ENCODE measurements at regions not wholly inside any gene's neighbourhood (a gene's known extent, or its start where the extent isn't known, plus 50 kb on each side); places are given as distances from the start of the nearest gene placed in this dataset.

GRCh38 chr14:43166163-43166562, 1340.9 kb downstream of the FSCB start:
- no peak overlapping the region for H3K4me3 ChIP-seq (ENCODE audit: low read depth, low read length)
- no peak for TF ChIP-seq MYC (IDR thresholded peaks at IDR 0.05; ENCODE audit: low read depth, low read length)
- no peak for TF ChIP-seq CTCF (IDR thresholded peaks at IDR 0.05; ENCODE audit: low read depth, low read length)
- TF ChIP-seq POLR2A (IDR thresholded peaks at IDR 0.05; ENCODE audit: extremely low read depth, insufficient read length) = no peak
- TF ChIP-seq, protein P1, sequence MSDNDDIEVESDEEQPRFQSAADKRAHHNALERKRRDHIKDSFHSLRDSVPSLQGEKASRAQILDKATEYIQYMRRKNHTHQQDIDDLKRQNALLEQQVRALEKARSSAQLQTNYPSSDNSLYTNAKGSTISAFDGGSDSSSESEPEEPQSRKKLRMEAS (IDR thresholded peaks at IDR 0.05; ENCODE audit: low read depth, low read length) = no peak
- no peak for DNase-seq (ENCODE audit: low read depth)

GRCh38 chr14:43165651-43166050, 1341.4 kb downstream of the FSCB start:
- TF ChIP-seq MYC (IDR thresholded peaks at IDR 0.05; ENCODE audit: low read depth, low read length) (no peak), POLR2A (IDR thresholded peaks at IDR 0.05; ENCODE audit: extremely low read depth, insufficient read length) (no peak), CTCF (IDR thresholded peaks at IDR 0.05; ENCODE audit: low read depth, low read length) (no peak)
- TF ChIP-seq, protein P1 (IDR thresholded peaks at IDR 0.05; ENCODE audit: low read depth, low read length) = no peak
- no peak for DNase-seq (ENCODE audit: low read depth)
- H3K4me3 ChIP-seq (ENCODE audit: low read depth, low read length) = no peak overlapping the region

GRCh38 chr14:43161477-43161876, 1345.6 kb downstream of the FSCB start:
- no peak for DNase-seq (ENCODE audit: low read depth)
- no peak for TF ChIP-seq CTCF (IDR thresholded peaks at IDR 0.05; ENCODE audit: low read depth, low read length)
- no peak overlapping the region for H3K4me3 ChIP-seq (ENCODE audit: low read depth, low read length)

GRCh38 chr14:43157661-43158060, 1349.4 kb downstream of the FSCB start:
- H3K4me3 ChIP-seq (ENCODE audit: low read depth, low read length) = no peak overlapping the region
- TF ChIP-seq POLR2A (IDR thresholded peaks at IDR 0.05; ENCODE audit: extremely low read depth, insufficient read length) (no peak), MYC (IDR thresholded peaks at IDR 0.05; ENCODE audit: low read depth, low read length) (no peak), CTCF (IDR thresholded peaks at IDR 0.05; ENCODE audit: low read depth, low read length) (no peak)
- TF ChIP-seq, protein P1 (IDR thresholded peaks at IDR 0.05; ENCODE audit: low read depth, low read length) = no peak
- no peak for DNase-seq (ENCODE audit: low read depth)

GRCh38 chr14:43155924-43156323, 1351.2 kb downstream of the FSCB start:
- TF ChIP-seq, protein P1 (IDR thresholded peaks at IDR 0.05; ENCODE audit: low read depth, low read length) = no peak
- TF ChIP-seq POLR2A (IDR thresholded peaks at IDR 0.05; ENCODE audit: extremely low read depth, insufficient read length) (no peak), CTCF (IDR thresholded peaks at IDR 0.05; ENCODE audit: low read depth, low read length) (no peak), MYC (IDR thresholded peaks at IDR 0.05; ENCODE audit: low read depth, low read length) (no peak)
- DNase-seq (ENCODE audit: low read depth) = no peak
- H3K4me3 ChIP-seq (ENCODE audit: low read depth, low read length) = no peak overlapping the region

DNA sequence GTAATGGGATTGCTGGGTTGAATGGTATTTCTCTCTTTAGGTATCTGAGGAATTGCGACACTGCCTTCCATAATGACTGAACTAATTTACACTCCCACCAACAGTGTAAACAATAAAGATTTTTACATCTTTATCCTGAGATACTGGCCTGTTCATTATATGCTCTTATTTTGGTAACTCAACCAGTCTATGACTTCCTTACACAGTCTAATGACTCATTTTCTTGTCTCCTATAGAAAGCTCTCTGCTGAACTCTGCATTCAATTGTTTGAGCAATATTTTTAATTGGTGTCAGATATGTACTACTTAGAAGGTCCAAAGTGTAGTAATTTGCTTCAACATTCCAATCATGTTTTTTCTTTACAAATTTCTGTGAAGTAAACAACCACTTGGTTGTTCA, 1351.8 kb downstream of the FSCB start:
- H3K4me3 ChIP-seq (ENCODE audit: low read depth, low read length) = no peak overlapping the region
- TF ChIP-seq CTCF (IDR thresholded peaks at IDR 0.05; ENCODE audit: low read depth, low read length) = no peak
- TF ChIP-seq, protein P1 (IDR thresholded peaks at IDR 0.05; ENCODE audit: low read depth, low read length) = no peak
- no peak for TF ChIP-seq POLR2A (IDR thresholded peaks at IDR 0.05; ENCODE audit: extremely low read depth, insufficient read length)
- TF ChIP-seq MYC (IDR thresholded peaks at IDR 0.05; ENCODE audit: low read depth, low read length) = no peak
- DNase-seq (ENCODE audit: low read depth) = no peak

Data from NB4 (cell line).